Stimulated activated CD8-positive, alpha-beta memory T cell treated with anti-CD3 and anti-CD28 coated beads, Interleukin-4, amount 100 ng/mL, for 1 hour (primary cell): ENCODE measurements at regions not wholly inside any gene's neighbourhood (a gene's known extent, or its start where the extent isn't known, plus 50 kb on each side); places are given as distances from the start of the nearest gene placed in this dataset.
"Not testable (repeated sequence)": the region's sequence is repeated elsewhere in the genome, so short reads cannot be mapped to it uniquely, and the experiment has no call there.

Source experiments
- DNase-seq, 2 donors: peaks; one replicate each; pipeline ENCODE4 v3.0.0-alpha.2; 2020; ENCODE audit warnings: low read depth in 2 of 2, low spot score in 1 of 2

DNA sequence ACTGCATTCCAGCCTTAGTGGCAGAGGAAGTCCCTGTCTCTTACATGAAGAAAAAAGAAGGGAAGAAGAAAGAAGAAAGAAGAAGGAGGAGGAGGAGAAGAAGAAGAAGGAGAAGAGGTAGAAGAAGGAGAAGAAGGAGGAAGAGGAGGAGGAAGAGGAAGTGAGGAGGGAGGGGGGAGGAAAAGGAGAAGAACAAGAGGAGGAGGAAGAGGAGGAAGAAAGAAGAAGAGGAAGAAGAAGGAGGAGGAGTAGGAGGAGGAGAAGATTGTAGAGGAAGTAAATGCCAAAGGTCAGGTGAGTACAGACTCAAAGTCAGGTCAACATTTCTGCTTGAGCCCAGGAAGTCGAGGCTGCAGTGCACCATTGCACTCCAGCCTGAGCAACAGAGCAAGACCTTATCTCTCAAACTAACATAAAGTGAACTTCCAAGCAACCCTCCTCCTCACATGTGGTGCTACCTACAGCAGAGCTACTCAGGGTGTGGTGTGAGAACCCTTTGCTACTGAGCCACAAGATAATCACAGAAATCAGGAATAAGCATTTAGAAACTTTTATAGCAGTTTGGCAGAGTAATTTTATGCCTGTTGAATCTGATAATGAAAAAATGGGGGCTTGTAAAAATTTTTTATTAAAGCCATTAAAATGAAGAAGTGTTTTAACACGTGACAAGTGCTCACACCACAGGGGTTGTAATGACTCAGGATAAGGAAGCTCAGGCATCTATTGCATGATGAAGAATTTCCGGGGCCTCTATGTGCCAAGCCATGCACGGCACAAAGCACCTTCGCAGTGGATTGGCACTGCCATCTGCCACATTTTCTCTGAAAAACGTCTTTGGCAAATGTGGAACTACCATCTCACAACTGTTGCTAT lies 224.9 kb upstream of the AUTS2 start:
- DNase-seq, result no peak

DNA sequence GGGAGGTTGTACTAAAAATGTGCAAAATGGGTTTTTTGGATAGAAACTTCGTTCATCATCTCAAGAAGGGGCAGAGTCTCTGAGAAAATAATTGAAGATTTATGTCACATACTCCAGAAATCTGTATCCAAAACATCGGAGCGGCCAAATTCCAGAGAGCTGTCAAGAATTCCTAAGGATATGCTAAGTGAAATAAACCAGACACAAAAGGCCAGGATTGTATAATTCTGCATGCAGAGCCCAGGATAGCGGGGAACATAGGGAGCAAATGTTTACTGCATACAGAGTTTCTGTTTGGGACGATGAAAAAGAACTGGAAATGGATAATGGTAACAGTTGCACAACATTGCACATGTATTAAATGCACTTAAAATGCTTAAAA lies 224.2 kb upstream of the AUTS2 start:
- no peak for DNase-seq

DNA sequence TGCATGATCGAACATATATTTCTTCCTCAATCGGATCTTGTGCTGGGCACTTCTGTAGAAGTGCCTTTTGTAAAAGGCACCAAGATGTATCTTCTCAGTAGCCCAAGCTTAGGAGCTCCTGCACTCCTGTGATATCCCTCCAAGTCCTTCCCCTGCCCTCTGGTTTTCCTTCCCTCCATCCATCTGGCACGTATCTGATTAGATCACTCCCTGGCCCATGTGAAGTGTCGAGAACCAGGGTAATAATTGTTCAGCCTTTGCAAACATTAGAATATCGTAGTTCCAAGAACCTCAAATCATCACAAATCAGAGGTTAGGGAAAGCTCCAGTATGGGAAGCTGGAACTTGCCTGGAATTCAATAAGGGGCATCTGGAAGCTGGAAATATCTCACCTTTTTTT lies 221.1 kb upstream of the AUTS2 start:
- no peak for DNase-seq

DNA sequence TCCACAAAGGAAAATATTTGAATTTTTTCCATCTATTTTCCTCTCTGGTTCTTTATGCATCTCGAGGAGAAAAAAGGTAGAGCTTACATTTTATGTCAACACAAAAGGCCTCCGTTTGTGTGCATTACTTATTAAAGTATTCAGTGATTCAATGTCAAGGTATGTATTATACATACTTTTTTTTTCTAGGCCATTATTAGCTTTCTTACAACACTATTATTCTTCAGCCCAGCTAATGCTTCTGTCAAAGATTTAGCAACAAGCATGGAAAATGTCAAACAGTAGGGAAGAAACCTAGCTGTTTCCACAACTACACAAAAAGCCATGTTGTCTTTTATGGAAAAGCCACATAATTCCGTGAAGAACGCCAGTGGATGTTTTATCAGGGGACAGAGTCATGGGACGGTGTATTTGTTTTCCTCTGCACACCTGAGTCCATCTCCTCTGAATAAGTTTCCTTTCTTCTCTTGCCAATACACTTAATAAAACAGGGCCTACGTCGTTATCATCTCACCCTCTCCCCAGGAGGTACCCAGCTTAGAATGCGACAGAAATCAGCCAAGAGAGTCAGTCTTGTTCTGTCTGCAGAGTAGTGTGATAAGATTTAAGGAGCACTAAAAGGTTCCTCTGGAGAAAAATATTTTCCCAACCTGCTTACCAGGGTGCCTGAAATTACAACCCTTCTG lies 209.7 kb upstream of the AUTS2 start:
- no peak for DNase-seq

DNA sequence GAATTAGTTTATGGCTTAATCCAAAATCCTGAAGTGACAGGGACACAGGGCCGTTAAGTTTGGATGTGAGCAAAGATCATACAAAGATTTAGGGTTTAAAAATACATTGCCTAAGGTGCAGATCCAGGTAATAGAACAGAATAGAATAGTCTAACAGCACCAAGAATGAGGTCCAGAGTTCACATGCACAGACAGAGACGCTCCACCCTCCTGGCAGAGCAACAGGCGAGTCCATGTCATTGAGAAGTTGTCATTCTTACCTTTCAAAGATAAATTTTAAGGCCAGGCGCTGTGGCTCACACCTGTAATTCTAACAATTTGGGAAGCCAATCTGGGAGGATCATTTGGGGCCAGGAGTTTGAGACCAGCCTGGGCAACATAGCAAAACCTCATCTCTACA lies 209.1 kb upstream of the AUTS2 start:
- DNase-seq, result no peak

DNA sequence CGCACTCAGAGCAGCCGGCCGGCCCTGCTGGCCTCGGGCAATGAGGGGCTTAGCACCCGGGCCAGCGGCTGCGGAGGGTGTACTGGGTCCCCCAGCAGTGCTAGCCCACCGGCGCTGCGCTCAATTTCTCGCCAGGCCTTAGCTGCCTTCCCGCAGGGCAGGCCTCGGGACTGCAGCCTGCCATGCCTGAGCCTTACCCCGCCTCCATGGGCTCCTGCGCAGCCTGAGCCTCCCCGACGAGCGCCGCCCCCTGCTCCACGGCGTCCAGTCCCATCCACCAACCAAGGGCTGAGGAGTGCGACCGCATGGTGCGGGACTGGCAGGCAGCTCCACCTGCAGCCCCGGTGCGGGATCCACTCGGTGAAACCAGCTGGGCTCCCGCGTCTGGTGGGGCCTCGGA lies 204.4 kb upstream of the AUTS2 start:
- not testable (repeated sequence) for DNase-seq

DNA sequence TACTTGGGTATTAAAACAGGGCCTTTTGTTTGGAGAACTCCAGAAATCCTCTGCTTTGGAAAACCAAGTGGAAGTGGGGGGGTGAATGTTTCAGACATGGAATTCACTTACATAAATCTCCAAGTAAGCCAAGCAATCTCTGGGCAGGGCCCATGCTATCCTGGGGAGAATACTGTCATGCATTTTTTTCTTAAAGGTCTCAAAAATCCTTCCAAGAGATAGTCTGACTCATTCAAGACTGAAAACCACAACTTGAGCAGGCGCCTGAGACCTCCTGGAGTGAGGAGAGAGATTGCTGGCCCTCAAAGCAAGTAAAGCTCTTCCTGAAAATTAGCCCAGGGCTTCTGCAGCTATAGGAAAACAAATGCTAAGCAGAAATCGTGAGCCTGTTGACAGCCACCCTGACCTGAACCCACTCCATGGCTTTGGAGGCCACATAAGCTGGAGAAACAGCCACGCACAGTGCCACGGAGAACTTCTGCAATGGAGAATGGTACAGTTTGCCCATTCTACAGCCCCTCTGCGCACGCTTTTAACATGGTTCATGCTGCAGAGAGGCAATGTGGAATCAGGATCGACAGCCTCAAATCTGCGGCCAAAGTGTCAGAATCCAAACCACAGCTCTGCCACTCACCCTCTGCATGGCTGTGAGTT lies 203.1 kb upstream of the AUTS2 start:
- no peak for DNase-seq

DNA sequence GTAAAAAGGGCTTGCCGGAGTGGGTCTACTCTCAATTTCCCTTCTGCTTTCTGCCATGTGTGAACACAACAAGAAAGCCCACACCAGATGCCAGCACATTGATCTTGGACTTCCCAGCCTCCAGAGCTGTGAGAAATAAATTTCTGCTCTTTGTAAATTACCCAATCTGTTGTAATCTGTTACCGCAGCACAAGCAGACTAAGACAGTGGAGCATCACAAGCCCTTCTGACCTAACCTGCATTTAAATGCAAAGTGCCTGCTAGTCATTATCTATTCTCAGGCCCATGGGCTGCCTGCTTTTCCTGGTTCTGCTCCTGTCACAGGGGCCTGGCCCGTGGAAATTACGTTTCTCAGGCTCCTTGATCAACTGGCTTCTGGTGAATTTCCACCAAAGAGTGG lies 199.3 kb upstream of the AUTS2 start:
- no peak for DNase-seq

DNA sequence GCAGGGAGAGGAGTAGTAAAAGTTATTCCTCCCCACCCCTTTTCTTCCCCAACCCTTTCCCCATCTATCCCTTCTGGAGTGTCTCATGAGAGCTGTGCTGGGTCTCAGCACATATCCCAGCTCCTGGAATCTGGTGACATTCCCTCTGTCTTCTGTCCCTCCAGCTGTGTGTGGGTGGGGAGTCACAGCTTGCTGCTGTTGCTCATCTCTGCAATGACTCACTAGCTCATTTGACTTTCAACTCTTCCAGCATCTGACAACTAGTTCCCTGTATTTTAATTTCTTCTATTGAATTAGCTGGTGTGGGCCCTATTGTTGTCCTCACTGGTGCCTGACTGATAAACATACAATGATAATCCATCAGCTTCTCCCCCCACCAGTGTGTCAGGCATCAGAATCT lies 198.9 kb upstream of the AUTS2 start:
- DNase-seq, result no peak

DNA sequence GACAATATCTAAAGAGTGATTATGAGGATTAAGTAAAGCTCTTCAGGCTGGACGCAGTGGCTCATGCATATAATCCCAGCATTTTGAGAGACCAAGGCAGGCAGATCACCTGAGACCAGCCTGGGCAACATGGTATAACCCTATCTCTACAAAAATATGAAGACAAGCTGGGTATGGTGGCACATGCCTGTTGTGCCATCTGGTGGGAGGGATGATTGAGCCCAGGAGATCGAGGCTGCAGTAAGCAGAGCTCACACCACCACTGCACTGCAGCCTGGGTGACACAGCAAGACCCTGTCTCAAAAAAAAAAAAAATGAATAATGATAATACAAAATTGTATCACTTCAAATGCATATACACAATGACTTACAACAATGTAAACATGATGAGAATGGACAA lies 195.6 kb upstream of the AUTS2 start:
- no peak for DNase-seq

DNA sequence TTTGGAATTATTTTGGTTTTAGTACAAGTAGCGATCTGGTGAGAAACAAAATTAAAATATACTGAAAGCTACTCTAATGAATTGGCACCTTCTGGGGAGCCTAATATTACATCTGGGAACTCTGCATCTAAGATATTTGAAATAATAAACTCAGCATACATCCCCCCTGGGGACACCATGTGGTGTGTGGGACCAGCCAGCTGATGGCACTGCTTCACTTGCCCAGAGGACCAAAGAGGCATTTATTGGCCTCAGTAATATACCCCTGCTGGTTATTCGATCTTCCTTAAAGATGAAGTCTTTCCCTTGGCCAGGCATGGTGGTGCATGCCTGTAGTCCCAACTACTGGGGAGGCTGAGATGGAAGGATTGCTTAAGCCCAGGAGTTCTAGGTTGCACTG lies 195.1 kb upstream of the AUTS2 start:
- no peak for DNase-seq

DNA sequence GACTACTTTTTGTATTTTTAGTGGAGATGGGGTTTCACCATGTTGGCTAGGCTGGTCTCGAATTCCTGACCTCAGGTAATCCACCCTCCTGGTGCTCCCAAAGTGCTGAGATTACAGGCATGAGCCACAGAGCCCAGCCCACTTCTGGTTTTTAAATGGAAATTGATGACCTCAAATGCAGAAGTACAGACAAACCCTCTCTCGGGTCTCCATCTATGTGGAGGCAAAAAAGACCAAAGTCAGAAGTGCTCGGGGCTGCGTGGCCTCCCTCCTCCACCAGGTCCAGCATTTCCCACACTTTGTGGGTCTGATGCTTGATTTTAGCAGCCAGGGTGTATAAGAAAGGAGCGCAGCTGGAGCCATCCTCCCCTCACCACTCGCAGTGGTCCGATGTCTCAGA lies 187.3 kb upstream of the AUTS2 start:
- no peak for DNase-seq

DNA sequence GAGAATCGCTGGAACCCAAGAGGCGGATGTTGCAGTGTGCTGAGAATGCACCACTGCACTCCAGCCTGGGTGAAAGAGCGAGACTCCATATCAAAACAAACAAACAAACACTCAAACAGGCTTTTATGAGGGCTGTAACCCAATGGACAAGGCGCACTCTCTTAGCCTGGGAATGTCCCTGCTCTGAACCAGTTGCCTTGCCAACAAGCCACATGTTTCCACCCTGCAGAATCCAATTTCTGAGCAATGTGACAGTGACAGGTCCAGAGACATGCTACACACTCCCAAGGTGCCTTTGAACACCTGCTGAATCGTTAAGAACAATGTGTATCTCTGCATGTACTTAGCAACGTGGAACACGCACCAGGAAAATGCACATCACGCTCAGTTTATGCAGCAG lies 186.8 kb upstream of the AUTS2 start:
- no peak for DNase-seq

DNA sequence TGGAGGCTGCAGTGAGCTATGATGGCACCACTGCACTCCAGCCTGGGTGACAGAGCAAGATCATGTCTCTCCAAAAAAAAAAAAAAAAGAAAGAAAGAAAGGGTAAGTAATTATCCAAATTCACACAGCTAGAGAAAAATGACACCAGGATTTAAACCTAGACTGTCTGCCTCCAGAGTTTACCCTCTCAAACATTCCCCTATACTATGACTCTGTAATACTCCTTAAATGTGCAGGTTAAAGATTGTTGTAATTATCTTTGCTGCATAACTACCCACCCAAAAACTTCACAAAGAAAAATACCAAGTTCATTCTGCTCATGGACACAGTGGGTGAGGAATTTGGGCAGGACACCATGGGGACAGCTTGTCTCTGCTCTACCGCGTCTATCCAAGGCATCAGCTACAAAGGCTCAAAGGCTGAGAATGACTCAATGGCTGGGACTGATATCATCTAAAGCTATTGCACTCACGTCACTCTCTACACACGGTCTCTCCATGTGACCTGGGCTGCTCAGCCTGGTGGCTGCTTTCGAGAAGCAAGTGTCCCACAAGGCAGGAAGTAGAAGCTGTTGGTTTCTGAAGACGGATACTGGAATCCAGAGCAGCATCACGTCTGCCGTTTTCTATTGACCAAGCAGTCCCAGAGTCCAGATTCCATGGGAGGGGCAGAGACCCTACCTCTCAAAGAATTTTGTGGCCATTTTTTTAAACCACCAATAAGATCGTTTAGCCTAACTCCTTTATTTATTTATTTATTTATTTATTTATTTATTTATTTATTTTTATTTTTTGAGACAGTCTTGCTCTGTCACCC lies 185.7 kb upstream of the AUTS2 start:
- DNase-seq, result no peak

DNA sequence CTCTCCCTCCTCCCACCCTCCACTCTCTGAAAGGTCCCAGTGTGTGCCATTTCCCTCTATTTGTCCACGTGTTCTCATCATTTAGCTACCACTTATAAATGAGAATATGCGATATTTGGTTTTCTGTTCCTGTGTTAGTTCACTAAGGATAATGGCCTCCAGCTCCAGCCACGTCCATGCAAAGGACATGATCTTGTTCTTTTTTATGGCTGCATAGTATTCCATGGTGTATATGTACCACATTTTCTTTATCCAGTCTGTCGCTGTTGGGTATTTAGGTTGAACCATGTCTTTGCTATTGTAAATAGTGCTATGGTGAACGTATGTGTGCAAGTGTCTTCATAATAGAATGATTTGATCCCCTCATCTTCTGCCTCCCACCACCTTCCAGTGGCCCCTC lies 183.7 kb upstream of the AUTS2 start:
- DNase-seq, result no peak

DNA sequence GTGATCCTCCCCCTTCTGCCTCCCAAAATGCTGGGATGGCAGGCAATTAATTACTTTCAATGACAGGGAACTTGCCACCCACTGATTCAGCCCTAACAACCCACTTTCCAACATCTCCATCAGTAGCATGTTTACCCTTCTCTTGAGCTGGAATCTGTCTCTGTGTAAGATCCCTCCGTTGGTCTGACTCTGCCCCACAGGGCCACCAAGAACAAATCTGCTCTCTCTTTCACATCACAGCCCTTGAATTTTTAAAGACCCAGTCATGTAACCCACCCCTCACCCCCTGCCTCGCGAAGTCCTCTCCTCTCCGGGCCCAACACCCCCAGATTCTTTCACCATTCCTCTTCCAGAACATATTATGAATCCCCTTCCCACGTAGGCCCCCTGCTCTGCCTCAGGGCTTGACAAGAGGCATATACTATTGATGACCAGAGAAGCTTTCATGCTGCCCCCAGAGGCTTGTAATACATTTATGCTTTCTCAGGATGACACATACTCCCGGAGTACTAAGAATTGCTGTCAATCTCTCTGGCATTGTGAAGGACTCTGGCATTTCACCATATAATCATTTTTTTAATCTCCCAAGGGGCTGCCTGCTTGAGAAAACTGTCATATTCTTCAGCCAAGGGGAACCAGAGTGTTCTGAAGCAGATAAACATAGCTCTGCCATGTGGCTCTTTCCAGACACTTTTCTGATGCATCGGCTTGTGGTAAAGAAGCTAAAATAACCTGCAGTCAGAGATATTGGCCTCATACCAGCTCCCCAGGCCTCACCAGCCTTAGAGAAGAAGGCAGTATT lies 179.2 kb upstream of the AUTS2 start:
- DNase-seq, result no peak

DNA sequence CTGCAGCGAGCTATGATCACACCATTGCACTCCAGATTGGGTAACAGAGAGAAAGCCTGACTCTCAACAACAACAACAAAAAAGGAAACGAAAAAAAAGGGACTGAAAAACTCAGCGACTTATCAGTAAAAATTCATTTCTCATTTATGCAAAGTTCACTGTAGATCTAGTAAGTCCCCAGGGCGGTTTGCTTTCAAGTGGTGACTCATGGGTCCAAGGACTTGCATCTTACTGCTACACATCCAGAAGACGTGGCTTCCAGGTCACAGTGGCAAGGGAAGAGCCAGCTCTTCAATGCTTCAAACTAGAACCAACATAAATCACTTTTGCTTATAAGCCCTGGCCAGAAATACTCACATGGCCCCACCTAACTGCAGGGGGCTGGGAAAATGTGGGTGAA lies 178.3 kb upstream of the AUTS2 start:
- no peak for DNase-seq

DNA sequence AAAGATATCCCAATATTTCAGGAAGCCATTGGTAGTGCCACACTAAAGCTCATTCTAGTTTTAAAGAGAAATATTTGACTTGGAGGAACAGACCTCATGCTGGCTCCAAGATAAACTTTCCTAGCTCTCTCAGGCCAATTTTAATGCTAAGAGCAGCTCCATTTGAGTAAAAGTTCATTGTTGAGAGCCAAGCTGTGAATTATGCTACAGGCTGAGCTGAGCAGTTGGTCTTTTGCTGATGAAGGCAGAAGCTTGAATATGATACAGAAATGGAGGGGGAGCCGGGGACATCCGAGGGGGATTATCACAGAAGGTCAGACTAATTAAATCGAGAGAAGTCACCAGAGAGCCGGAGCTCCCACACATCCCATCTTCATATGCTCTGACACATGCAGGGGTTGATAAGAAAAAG lies 175.7 kb upstream of the AUTS2 start:
- no peak for DNase-seq

DNA sequence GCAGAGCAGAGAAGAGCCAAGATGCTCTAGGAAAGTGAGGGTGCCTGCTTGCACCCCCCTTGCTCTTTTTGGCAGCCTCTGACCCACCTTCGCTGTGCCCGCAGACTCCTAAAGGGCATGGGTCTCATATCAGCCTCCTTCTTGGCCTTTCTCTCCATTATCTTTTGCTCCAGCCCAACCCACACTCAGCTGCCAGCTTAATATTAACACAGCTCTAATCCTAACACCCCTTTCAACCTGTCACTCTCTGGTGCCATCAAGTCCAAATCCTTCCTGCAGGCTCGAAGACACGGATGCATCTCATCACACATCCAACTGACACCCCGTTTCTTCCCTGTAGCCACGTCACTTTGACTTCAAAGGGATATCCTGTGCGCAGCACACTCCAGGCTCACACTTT lies 171.6 kb upstream of the AUTS2 start:
- no peak for DNase-seq

DNA sequence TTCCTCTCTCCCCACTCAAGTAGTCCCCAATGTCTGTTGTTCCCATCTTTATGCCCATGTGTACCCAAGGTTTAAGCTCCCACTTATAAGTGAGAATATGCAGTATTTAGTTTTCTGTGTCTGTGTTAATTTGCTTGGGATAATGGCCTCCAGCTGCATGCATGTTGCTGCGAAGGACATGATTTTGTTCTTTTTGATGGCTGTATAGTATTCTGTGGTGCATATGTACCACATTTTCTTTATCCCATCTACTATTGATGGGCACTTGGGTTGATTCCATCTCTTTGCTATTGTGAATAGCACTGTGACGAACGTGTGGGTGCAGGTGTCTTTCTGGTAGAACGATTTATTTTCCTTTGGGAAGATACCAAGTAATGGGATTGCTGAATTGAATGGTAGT lies 170.2 kb upstream of the AUTS2 start:
- no peak for DNase-seq

DNA sequence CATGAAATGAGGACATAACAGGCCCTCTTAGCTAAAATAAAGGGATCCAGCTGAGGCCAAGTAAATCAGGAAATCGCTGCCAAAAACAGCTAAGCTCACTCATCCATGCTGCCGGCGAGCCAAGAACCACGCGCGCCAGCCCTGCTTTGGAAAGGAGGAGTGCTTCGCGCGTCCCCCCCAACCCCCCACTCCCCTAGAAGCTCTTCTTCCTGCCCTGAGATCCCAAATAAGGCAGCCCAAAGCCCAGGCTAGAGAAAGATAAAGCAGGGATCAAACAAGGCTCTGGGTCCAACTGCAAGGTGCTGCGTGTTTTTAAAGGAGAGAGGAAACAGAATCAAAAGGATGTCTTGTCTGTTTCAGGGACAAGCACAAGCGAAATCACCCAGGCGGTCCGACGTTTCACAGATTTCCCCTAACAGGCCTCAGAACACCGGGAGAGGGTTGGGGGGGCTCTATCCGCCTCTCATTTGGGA lies 168.3 kb upstream of the AUTS2 start:
- DNase-seq, result no peak
